MCF 10A (cell line): ENCODE measurements at regions not wholly inside any gene's neighbourhood (a gene's known extent, or its start where the extent isn't known, plus 50 kb on each side); places are given as distances from the start of the nearest gene placed in this dataset.

Source experiments
- BruUV-seq: library from RNA; stranded (reverse); fragments of 400-500 nt; replicated peaks from 2 replicates; lab custom pipeline; 2021; lab: Mats Ljungman, UMichigan
- CTCF ChIA-PET: fragments of 300-600 bp; sonication (Branson Sonifier 250); formaldehyde crosslinking; extraction: SDS; loops from one replicate; lab custom pipeline; 2021; ENCODE audit warnings: antibody characterized with exemption, inconsistent platforms; lab: Yijun Ruan, JAX
- POLR2A ChIA-PET: fragments of 300-600, 350-650 bp; sonication (Branson Sonifier 250); formaldehyde crosslinking; extraction: SDS; loops from one replicate; lab custom pipeline; 2020; ENCODE audit warnings: antibody characterized with exemption, inconsistent platforms; lab: Yijun Ruan, JAX
- DNase-seq: peaks from one replicate; pipeline ENCODE4 v3.0.0-alpha.2; 2018; ENCODE audit not compliant: unreplicated experiment
- H3K27ac Mint-ChIP-seq: one replicate; pipeline ENCODE4 v1.8.0; 2022; ENCODE audit warnings: mild to moderate bottlenecking, low read depth, mixed read lengths; ENCODE audit not compliant: unreplicated experiment
- H3K27me3 Mint-ChIP-seq: one replicate; pipeline ENCODE4 v1.8.0; 2022; ENCODE audit warnings: mixed read lengths; ENCODE audit not compliant: insufficient read depth, unreplicated experiment
- H3K36me3 Mint-ChIP-seq: one replicate; pipeline ENCODE4 v1.8.0; 2022; ENCODE audit warnings: mild to moderate bottlenecking, moderate library complexity, mixed read lengths; ENCODE audit not compliant: insufficient read depth, unreplicated experiment
- H3K4me1 Mint-ChIP-seq: one replicate; pipeline ENCODE4 v1.8.0; 2022; ENCODE audit warnings: mixed read lengths; ENCODE audit not compliant: insufficient read depth, unreplicated experiment
- H3K4me3 Mint-ChIP-seq: one replicate; pipeline ENCODE4 v1.8.0; 2022; ENCODE audit warnings: mild to moderate bottlenecking, moderate library complexity, mixed read lengths; ENCODE audit not compliant: unreplicated experiment
- H3K9me3 Mint-ChIP-seq: one replicate; pipeline ENCODE4 v1.8.0; 2022; ENCODE audit warnings: mixed read lengths; ENCODE audit not compliant: unreplicated experiment
- CTCF ChIP-seq: fragments of 200-600 bp; IDR thresholded peaks from one replicate; pipeline ENCODE4 v1.8.0; 2022; ENCODE audit warnings: antibody characterized with exemption, mild to moderate bottlenecking; ENCODE audit not compliant: unreplicated experiment
- intact Hi-C: fragments of 100-400 bp; cut with micrococcal nuclease; formaldehyde crosslinking; loops from 2 replicates; pipeline ENCODE4 v1.14.1; 2022

- intact Hi-C loops: no loop called here
- BruUV-seq: no TSS peak
- Mint-ChIP-seq H3K27me3 (peaks cover 14% of the 10 kb centered on the region), H3K36me3 (no peaks in the 10 kb centered on the region), H3K4me1 (no peaks in the 10 kb centered on the region), H3K9me3 (no peaks in the 10 kb centered on the region), H3K27ac (no peak overlapping the region), H3K4me3 (no peak overlapping the region)
- no peak for TF ChIP-seq CTCF
- ChIA-PET CTCF (interaction anchor here (1.1 to 1.2 kb wide), 2 partner anchors 22 to 87 kb away, joined by 3 to 5 read pairs; no protein-coding TSS in a partner anchor), POLR2A (interaction anchor here (0.7 kb wide), 1 partner anchor 10 kb away, joined by 3 read pairs; no protein-coding TSS in a partner anchor)
- no peak for DNase-seq
Measured at GRCh38 chr5:147154809-147155208, 80.0 kb upstream of the STK32A start.

DNA sequence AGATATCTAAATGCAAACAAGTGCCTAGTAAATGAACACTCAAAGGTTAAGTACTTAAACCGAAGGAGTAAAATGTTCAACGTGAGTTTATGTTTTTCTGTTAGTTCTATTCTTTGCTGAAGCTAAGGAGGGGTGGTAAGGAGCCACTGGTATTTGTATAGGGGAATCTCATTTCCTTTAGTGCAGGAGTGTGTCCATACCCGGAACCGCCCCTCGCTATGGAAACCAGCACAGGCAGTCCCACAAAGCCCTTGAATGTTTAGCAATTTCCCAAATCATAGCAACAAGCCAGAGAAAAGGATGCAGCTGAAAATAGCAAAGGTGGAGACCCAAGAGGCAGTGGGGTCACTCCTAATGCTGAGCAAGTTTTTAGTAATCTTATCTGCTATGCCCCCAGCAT, 78.8 kb upstream of the STK32A start:
- BruUV-seq: no TSS peak

GRCh38 chr5:147160902-147161700, 73.7 kb upstream of the STK32A start:
- H3K27ac Mint-ChIP-seq: no peak overlapping the region
- no peak for TF ChIP-seq CTCF
- intact Hi-C loops: loop anchor here (10.0 kb wide), 1 partner anchor 166 kb away; no protein-coding TSS in a partner anchor
- peaks cover 15% of the 10 kb centered on the region for H3K27me3 Mint-ChIP-seq
- H3K4me1 Mint-ChIP-seq: no peaks in the 10 kb centered on the region
- no TSS peak for BruUV-seq
- POLR2A ChIA-PET: no interaction called here
- H3K9me3 Mint-ChIP-seq: peaks cover 7% of the 10 kb centered on the region
- no peak for DNase-seq
- CTCF ChIA-PET: interaction anchor here (0.6 to 1.0 kb wide), 3 partner anchors 28 to 294 kb away, joined by 3 to 4 read pairs (median 4); no protein-coding TSS in a partner anchor
- no peak overlapping the region for H3K4me3 Mint-ChIP-seq
- no peaks in the 10 kb centered on the region for H3K36me3 Mint-ChIP-seq

More for the DNA sequence above, 78.8 kb upstream of the STK32A start:
- Mint-ChIP-seq H3K36me3 (no peaks in the 10 kb centered on the region), H3K4me3 (no peak overlapping the region), H3K27me3 (peaks cover 15% of the 10 kb centered on the region), H3K4me1 (no peaks in the 10 kb centered on the region), H3K27ac (no peak overlapping the region), H3K9me3 (no peaks in the 10 kb centered on the region)
- ChIA-PET CTCF (interaction anchor here (0.9 kb wide), 1 partner anchor 85 kb away, joined by 4 read pairs; no protein-coding TSS in a partner anchor), POLR2A (no interaction called here)
- no peak for TF ChIP-seq CTCF
- no peak for DNase-seq
- intact Hi-C loops: no loop called here

DNA sequence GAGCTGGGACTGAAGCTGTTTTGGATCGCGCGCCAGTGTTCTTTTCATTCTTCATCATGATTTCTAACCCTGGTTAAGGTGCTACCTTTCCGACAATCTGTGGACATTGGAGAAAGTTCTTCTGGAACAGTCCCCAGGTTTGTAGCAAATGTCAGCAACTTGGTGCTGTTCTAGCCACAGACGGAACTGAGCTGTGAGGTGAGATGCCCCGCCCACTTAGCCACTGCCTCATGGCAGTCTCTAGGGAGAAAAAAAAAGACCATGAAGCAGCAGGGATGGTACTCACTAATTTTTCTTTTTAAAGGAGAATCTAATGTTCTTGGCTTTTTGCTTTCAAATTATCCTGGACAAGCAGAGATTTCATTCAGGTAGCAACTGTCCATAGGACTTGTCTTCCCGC, 72.1 kb upstream of the STK32A start:
- no peaks in the 10 kb centered on the region for H3K4me1 Mint-ChIP-seq
- H3K36me3 Mint-ChIP-seq: no peaks in the 10 kb centered on the region
- no peak overlapping the region for H3K27ac Mint-ChIP-seq
- peaks cover 15% of the 10 kb centered on the region for H3K27me3 Mint-ChIP-seq
- TF ChIP-seq CTCF: no peak
- no peak overlapping the region for H3K4me3 Mint-ChIP-seq
- ChIA-PET CTCF (interaction anchor here (0.7 to 1.7 kb wide), 5 partner anchors 13 to 629 kb away, joined by 3 to 10 read pairs (median 4); no protein-coding TSS in a partner anchor), POLR2A (no interaction called here)
- DNase-seq: no peak
- no TSS peak for BruUV-seq
- intact Hi-C loops: loop anchor here (10.0 kb wide), 1 partner anchor 168 kb away; no protein-coding TSS in a partner anchor
- H3K9me3 Mint-ChIP-seq: peaks cover 7% of the 10 kb centered on the region
